Pulmonary artery endothelial cell (primary cell): ENCODE measurements at regions not wholly inside any gene's neighbourhood (a gene's known extent, or its start where the extent isn't known, plus 50 kb on each side); places are given as distances from the start of the nearest gene placed in this dataset.

ENCODE experiments used
- DNase-seq: peaks from one replicate; pipeline ENCODE4 v3.0.0-alpha.2; 2011; ENCODE audit warnings: low read depth, low spot score

DNA sequence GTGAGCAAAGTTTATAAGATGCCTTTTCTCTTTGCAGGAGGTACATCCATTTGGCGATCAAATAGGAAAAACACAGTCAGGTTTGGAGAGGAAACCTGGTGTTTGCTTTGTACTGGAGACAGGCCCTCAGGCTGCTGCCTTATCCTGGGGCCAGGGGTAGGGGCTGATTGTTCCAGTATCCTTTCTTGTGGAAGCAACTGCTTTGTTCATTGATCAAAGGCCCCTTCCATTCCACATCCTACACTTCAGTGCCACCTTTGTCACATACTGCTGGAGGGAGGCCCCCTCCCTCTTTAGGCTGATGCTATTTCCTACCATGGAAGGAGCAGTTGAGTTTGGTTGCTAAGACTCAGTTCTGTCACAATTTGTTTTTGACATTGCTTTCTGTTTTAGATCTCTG lies 778.1 kb downstream of the TLR4 start:
- no peak for DNase-seq

GRCh38 chr9:118483677-118484076 lies 779.5 kb downstream of the TLR4 start:
- DNase-seq, result no peak

DNA sequence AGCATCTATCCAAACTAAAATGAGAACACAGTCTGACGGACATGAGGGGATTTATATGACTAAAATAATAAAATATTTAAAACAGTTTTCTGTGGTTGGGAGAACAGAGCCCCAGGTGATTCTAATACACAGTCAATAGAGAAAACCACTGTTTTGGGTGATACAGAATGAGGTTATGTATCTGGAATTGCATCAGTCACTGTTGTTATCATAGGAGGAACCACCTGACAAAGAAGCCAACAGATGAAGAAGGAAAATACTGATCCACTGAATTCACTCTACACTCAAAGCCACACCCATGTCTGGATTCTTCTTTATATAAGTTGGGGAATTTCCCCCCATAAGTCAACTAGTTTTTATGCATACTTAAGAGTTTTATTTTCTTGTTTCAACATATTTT lies 799.0 kb downstream of the TLR4 start:
- no peak for DNase-seq

- no peak for DNase-seq
Observed at GRCh38 chr9:118510711-118511110, 806.5 kb downstream of the TLR4 start.

DNA sequence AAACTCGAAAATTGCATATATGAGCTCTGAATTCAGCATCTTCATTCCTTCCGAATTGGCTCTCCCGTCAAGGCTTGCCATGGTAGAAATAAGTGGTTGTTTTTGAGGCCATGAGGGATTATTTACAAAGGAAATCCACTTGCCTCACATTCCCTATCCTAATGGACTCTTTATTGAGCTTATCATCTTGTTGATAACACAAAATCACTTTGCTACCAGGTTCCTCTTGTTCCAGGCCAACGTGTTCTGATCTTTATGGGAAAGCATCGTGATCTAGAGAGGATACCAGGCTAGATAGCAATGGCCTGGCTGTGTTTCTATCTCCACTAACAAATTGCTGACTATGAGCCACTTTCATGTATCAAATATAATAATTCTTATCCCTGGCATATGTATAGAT lies 811.7 kb downstream of the TLR4 start:
- DNase-seq, result no peak

- DNase-seq, result no peak
Observed at GRCh38 chr9:118521261-118521660, 817.1 kb downstream of the TLR4 start.

DNA sequence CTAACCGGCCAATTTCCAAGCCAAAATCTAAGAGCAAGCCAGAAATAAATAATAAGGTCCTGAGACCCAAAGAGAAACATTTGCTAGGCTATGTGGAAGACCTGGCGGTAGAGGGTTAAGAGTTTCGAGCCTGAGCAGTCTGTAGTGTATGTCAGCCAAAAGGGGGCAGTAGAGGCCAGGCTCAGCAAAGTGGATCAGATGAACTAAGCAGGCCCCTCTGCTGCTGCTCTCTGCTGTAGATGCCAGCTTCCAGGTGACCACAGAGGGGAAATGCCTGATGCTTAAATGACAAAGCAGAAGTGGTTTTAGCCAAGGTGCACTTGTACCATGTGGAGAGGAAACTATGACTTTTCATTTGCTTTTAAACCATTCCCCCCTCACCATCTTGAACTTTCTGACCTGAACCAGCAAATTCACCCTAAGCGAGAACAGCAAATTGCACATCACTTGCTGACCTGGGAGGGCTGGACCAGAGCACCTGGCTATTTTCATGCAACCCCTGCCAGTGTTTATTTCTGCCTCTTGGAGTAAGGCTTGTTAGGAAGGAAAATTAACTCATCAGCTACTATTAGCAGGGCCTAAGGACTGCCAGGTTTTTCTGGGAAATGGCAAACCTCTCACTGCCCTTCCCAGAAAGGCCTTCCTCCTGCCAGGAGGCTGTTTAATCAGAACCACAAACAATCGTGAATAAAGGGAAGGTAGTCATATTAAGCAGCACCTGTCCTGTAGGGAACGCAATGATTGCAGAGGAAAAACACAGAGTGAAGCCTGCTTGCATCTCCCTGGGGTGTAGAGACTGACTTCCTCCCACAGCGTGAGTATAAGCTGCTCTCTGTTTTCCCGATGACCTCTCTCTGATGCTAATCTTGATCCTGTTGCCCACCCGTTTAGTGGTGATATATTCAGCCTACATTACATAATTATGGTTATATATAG lies 818.2 kb downstream of the TLR4 start:
- DNase-seq, result peak; percentile 57

DNA sequence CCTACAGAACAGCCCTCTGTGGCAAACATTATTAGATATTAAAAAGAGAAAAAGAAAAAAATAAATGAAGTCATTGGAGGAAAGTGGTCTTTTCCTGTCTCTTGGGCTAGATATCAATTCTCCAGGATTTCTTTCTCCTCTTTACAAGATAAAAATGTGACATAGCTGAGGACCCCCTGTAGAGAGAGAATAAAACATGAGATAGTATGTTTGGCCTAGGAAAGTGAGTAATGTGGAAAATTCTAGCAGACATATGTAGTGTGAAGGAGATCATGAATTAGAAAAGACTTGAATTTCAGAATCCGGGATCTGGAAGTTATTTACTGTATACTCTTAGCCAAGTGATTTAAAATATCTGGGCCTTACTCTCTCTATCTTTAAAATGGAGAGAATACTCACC lies 823.1 kb downstream of the TLR4 start:
- no peak for DNase-seq

- peak; percentile 90 for DNase-seq
Observed at GRCh38 chr9:118529210-118529609, 825.0 kb downstream of the TLR4 start.

- DNase-seq, result no peak
Observed at GRCh38 chr9:118529624-118530214, 825.5 kb downstream of the TLR4 start.

DNA sequence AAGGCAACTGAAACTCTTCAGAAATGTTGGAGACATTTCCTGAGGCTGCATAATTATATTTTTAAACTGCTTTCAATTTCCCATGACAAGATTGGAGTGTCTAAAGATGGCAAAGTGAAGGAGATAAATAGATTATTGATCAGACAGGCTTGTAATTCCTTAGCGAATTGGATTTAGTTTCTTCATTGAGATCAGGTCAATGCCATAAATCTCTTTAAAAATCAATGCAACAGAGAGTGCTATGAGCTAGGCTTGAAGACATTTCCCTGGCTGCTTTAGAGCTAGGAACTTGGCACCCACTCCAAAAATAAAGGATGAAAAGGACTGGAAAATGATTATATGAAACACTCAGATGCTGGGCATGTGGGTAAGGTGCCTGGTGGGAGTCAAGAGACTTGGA lies 828.4 kb downstream of the TLR4 start:
- no peak for DNase-seq

DNA sequence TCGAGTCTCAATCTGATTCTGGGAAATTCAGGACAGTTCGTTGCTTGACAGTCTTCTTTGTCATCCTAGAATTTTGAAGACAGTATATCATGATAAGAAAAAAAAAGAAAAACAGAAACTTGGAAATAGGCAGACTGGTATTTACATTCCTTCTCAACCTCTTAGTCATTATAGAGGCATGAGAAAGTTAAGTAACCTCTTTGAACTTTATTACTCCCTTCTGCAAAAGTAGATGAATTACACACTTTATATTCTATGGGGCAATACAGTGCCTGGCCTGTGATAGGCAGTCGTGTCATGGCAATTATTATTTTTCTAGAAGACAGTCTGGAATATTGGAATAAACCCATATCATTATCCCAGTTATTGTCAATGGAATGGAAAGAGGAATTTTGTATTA lies 828.9 kb downstream of the TLR4 start:
- no peak for DNase-seq

- DNase-seq, result no peak
Observed at GRCh38 chr9:118533850-118534249, 829.6 kb downstream of the TLR4 start.

- DNase-seq, result no peak
Observed at GRCh38 chr9:118536153-118536552, 832.0 kb downstream of the TLR4 start.

- no peak for DNase-seq
Observed at GRCh38 chr9:118538959-118539358, 830.3 kb downstream of the BRINP1 start.

GRCh38 chr9:118553465-118553864 lies 815.8 kb downstream of the BRINP1 start:
- DNase-seq, result no peak

GRCh38 chr9:118554987-118555386 lies 814.2 kb downstream of the BRINP1 start:
- DNase-seq, result no peak

GRCh38 chr9:118558026-118558425 lies 811.2 kb downstream of the BRINP1 start:
- no peak for DNase-seq

DNA sequence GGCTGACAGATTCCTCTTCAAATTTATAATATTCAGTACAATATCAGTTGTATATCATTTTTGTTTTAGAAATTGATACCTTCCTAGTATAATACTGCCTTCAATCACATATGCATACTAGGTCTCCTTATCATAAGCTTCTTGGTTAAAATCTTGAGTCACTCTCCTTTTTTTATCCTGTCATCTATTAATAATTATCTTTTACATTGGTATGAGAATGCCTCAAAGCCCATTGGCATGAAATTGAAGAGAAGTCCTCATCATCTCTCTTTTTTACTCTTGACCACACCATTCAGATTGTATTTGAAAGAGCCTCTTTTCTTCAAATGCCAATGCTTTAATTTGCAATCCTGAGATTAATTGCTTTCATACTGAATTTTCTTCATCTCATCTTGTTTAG lies 810.3 kb downstream of the BRINP1 start:
- no peak for DNase-seq

DNA sequence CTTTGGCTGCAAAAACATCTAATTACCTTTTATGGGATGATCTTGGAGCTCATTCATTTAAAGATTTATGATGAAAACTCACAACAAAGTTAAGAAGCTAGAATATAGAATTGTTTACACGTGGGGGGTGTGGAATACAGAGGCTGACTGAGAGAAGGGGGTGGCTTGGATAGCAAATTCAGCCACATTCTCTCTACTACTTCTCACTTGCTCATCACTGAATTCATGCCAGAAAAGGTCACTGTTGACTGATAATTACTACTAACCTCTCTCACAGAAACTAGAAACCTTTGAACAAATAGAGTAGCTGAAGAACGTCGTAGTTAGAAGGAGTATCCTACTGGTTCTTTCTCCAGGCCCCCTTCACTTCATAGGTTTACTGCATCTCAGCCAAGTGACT lies 808.2 kb downstream of the BRINP1 start:
- no peak for DNase-seq

DNA sequence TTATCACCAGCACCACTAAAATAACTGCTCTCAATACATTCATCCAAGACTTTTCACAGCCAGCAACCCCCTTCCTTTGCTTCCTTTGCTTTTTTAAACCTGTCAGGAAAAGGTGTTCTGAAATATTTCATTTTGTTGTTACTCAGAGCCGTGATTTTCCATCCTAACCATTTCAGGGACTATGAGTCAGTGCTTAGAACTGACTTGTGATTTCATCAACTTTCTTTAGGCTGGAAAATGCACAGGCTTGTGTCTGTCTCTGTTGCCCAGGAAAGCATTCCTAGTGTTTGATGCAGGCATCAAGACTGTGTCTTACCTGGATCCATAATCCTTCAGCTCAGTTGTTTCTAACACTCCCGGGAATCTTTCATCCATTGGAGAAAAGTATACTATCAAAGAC lies 805.6 kb downstream of the BRINP1 start:
- no peak for DNase-seq

GRCh38 chr9:118567861-118568260 lies 801.4 kb downstream of the BRINP1 start:
- DNase-seq, result no peak

DNA sequence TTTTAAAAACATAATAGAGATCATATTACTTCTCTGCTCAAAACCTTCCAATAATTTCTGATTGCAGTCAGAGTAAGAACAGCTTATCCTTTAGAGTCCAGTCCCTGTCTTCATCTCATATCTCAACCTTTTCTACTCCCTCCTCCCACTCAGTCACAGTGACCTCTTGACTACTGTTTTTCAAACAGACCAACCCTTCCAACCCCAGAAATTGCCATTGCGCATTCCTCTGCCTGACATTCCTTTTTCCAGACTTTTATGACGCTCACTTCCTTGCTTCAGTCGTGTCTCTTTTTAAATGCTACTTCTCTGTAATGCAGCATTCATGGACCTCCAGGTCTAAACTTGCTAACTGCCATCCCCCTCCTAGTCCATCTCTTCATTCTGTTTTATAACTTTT lies 800.5 kb downstream of the BRINP1 start:
- DNase-seq, result no peak
